SU-DHL-6 (cell line): ENCODE measurements at regions not wholly inside any gene's neighbourhood (a gene's known extent, or its start where the extent isn't known, plus 50 kb on each side); places are given as distances from the start of the nearest gene placed in this dataset.

ENCODE experiments used
- CTCF ChIP-seq: fragments of 200-600 bp; sonication (generic); IDR thresholded peaks from one replicate; pipeline ENCODE4 v1.5.1; 2017; ENCODE audit warnings: antibody characterized with exemption, mild to moderate bottlenecking, low read length, moderate library complexity; ENCODE audit not compliant: insufficient read depth, poor library complexity, severe bottlenecking
- EZH2phosphoT487 ChIP-seq: fragments of 200-600 bp; sonication (generic), shearing (Covaris generic); conservative IDR thresholded peaks from 2 replicates; pipeline ENCODE4 v1.6.1; 2018; ENCODE audit warnings: mild to moderate bottlenecking, antibody characterized with exemption, low read length, moderate library complexity, mixed read lengths

DNA sequence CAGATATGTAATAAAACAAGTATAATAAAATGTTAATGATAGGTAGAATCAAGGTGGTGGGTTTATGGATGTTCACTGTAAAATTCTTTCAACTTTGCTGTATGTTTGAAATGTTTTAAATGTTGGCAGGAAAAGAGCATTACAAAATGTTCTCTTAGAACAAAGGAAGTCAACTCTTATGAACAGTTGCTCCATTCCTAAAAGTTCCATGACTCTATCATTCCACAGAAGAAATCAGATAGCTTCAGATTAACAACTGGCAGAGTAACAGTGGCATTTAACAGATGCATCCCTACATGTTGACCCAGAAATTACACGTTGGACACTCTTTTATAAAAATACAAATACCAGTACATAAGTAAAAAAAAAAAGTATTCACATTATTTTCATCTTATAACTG, 2023.7 kb downstream of the ARAP2 start:
- TF ChIP-seq CTCF, result no peak
- no peak for TF ChIP-seq EZH2phosphoT487
